Astrocyte of the cerebellum (primary cell): ENCODE measurements at regions not wholly inside any gene's neighbourhood (a gene's known extent, or its start where the extent isn't known, plus 50 kb on each side); places are given as distances from the start of the nearest gene placed in this dataset.
A peak's percentile ranks its signal among the peaks of the same experiment; 100 is the strongest.

ENCODE experiments used
- DNase-seq: peaks from one replicate; pipeline ENCODE4 v3.0.0-alpha.2; 2011; ENCODE audit warnings: low read depth
- H3K4me3 ChIP-seq: 2 replicates; pipeline ENCODE4 v1.5.1; 2011; ENCODE audit warnings: mild to moderate bottlenecking, low read depth, low read length, moderate library complexity
- CTCF ChIP-seq: IDR thresholded peaks from 2 replicates; pipeline ENCODE4 v1.5.1; 2012; ENCODE audit warnings: low read length, low read depth, moderate library complexity, mild to moderate bottlenecking; ENCODE audit errors: missing control alignments
- in situ Hi-C: cut with HindIII; loops from 2 replicates; pipeline ENCODE4 v1.10.0; 2017; ENCODE audit warnings: low sequenced_read_pairs

- TF ChIP-seq CTCF: no peak
- in situ Hi-C loops: no loop called here
- DNase-seq: no peak
- H3K4me3 ChIP-seq: no peak overlapping the region
Observed at GRCh38 chr18:76264876-76265250, 230.2 kb downstream of the ZNF516 start.

- DNase-seq: no peak
- TF ChIP-seq CTCF: no peak
- no peak overlapping the region for H3K4me3 ChIP-seq
- in situ Hi-C loops: no loop called here
Observed at GRCh38 chr18:76264198-76264875, 230.7 kb downstream of the ZNF516 start.

- TF ChIP-seq CTCF: no peak
- in situ Hi-C loops: no loop called here
- H3K4me3 ChIP-seq: no peak overlapping the region
- DNase-seq: no peak
Observed at GRCh38 chr18:76263046-76264005, 231.7 kb downstream of the ZNF516 start.

GRCh38 chr18:76260941-76261472, 234.0 kb downstream of the ZNF516 start:
- in situ Hi-C loops: no loop called here
- DNase-seq: no peak
- no peak for TF ChIP-seq CTCF
- no peak overlapping the region for H3K4me3 ChIP-seq

GRCh38 chr18:76259711-76260110, 235.3 kb downstream of the ZNF516 start:
- H3K4me3 ChIP-seq: no peak overlapping the region
- no peak for DNase-seq
- TF ChIP-seq CTCF: no peak
- in situ Hi-C loops: no loop called here

- no peak overlapping the region for H3K4me3 ChIP-seq
- DNase-seq: no peak
- in situ Hi-C loops: no loop called here
- peak; percentile 38 for TF ChIP-seq CTCF
Observed at GRCh38 chr18:76259096-76259495, 235.9 kb downstream of the ZNF516 start.
